ENCODE measurements at regions not wholly inside any gene's neighbourhood (a gene's known extent, or its start where the extent isn't known, plus 50 kb on each side); places are given as distances from the start of the nearest gene placed in this dataset.

DNA sequence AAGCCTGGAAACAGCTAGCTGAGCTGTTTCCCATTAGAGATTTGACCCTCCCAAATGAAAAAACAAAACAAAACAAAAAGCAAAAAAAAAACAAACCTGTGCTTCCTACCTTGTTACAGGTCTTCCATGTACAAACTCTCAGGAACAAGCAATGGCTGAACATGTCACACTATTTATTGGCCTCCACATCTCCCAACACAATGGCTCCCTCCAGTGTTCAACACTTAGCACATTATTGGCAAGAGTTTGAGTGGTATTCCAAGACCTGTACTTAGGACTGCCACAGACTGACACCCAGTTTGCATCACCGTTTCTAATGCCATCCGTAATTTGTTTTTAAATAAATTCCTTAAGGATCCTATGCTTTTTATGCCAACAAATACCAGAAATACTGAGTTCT is 195.0 kb upstream of the OLFM3 start:
- WGBS (ENCODE audit: missing lambda C conversion rate): 0% methylated on average over 2 of the region's 2 CpGs
- no peak overlapping the region for H3K4me3 ChIP-seq
- no peaks in the 10 kb centered on the region for H3K9me3 ChIP-seq
- no peak for ATAC-seq
- CTCF ChIA-PET: no interaction called here
- no peak overlapping the region for H3K27ac ChIP-seq
- POLR2A ChIA-PET: no interaction called here
- peak in 1 of 2 experiments; percentile 36 for DNase-seq (ENCODE audit: low read depth in 1 of 2, low spot score in 1 of 2)
- H3K4me1 ChIP-seq: no peaks in the 10 kb centered on the region
- FAIRE-seq: no peak
- H3K4me2 ChIP-seq: no peak overlapping the region
- TF ChIP-seq HOXA7 (CRISPR knock-in tag; IDR thresholded peaks at IDR 0.05) (no peak), RAD21 (conservative IDR thresholded peaks at IDR 0.05 in 1 of 2, IDR thresholded peaks at IDR 0.05 in 1 of 2) (peak in 1 of 2 experiments; percentile 34; a peak in 3 of 5 replicates)

- CTCF ChIA-PET: no interaction called here
- H3K4me2 ChIP-seq: no peak overlapping the region
- POLR2A ChIA-PET: no interaction called here
- WGBS (ENCODE audit: missing lambda C conversion rate): 0% methylated on average over 1 of the region's 1 CpG
- ATAC-seq (no peak), FAIRE-seq (no peak), DNase-seq (ENCODE audit: low read depth in 1 of 2, low spot score in 1 of 2) (no peak)
- H3K4me1 ChIP-seq: no peaks in the 10 kb centered on the region
- H3K4me3 ChIP-seq: no peak overlapping the region
- TF ChIP-seq CBX8 (IDR thresholded peaks at IDR 0.05) (no peak), BCL3 (IDR thresholded peaks at IDR 0.05) (no peak), FOSL2 (IDR thresholded peaks at IDR 0.05) (no peak), FOSL2 (CRISPR knock-in tag; IDR thresholded peaks at IDR 0.05) (no peak)
- H3K9me3 ChIP-seq: no peaks in the 10 kb centered on the region
- no peak overlapping the region for H3K27ac ChIP-seq
These were observed 193.7 kb upstream of the OLFM3 start for GRCh38 chr1:102190429-102190828.

DNA sequence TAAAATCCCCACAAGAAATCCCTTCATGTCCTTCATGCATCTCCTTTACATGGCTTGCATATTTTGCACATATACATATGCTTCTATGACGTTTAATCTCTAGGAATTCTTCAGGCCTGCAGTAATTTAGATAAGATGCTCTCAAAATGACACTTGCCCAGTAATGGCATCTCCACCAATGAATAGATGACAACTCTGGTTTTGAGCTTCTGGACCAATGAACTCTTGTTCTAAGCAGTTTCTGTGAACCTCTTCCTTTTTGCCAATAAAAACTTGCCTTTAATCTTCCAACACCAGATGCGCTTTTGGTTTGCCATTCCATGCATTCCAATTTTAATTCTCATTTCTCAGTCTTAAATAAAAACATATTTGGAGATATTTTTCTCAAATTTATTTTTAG is 189.8 kb upstream of the OLFM3 start:
- Histone ChIP-seq H3K4me3 (no peak overlapping the region), H3K9me3 (no peaks in the 10 kb centered on the region), H3K4me2 (no peak overlapping the region), H3K4me1 (no peaks in the 10 kb centered on the region), H3K27ac (no peak overlapping the region)
- 9% methylated on average over 2 of the region's 2 CpGs for WGBS (ENCODE audit: missing lambda C conversion rate)
- POLR2A ChIA-PET: no interaction called here
- CTCF ChIA-PET: no interaction called here
- TF ChIP-seq, protein P1, sequence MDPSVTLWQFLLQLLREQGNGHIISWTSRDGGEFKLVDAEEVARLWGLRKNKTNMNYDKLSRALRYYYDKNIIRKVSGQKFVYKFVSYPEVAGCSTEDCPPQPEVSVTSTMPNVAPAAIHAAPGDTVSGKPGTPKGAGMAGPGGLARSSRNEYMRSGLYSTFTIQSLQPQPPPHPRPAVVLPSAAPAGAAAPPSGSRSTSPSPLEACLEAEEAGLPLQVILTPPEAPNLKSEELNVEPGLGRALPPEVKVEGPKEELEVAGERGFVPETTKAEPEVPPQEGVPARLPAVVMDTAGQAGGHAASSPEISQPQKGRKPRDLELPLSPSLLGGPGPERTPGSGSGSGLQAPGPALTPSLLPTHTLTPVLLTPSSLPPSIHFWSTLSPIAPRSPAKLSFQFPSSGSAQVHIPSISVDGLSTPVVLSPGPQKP (IDR thresholded peaks at IDR 0.05; ENCODE audit: low read depth, low read length): no peak
- no peak for TF ChIP-seq FOSL2 (IDR thresholded peaks at IDR 0.05)
- no peak for TF ChIP-seq FOSL2 (CRISPR knock-in tag; IDR thresholded peaks at IDR 0.05)
- TF ChIP-seq, protein P2, sequence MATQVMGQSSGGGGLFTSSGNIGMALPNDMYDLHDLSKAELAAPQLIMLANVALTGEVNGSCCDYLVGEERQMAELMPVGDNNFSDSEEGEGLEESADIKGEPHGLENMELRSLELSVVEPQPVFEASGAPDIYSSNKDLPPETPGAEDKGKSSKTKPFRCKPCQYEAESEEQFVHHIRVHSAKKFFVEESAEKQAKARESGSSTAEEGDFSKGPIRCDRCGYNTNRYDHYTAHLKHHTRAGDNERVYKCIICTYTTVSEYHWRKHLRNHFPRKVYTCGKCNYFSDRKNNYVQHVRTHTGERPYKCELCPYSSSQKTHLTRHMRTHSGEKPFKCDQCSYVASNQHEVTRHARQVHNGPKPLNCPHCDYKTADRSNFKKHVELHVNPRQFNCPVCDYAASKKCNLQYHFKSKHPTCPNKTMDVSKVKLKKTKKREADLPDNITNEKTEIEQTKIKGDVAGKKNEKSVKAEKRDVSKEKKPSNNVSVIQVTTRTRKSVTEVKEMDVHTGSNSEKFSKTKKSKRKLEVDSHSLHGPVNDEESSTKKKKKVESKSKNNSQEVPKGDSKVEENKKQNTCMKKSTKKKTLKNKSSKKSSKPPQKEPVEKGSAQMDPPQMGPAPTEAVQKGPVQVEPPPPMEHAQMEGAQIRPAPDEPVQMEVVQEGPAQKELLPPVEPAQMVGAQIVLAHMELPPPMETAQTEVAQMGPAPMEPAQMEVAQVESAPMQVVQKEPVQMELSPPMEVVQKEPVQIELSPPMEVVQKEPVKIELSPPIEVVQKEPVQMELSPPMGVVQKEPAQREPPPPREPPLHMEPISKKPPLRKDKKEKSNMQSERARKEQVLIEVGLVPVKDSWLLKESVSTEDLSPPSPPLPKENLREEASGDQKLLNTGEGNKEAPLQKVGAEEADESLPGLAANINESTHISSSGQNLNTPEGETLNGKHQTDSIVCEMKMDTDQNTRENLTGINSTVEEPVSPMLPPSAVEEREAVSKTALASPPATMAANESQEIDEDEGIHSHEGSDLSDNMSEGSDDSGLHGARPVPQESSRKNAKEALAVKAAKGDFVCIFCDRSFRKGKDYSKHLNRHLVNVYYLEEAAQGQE (IDR thresholded peaks at IDR 0.05): no peak
- TF ChIP-seq RNF2 (IDR thresholded peaks at IDR 0.05; ENCODE audit: borderline replicate concordance, low read depth): no peak
- no peak for TF ChIP-seq RCOR1 (IDR thresholded peaks at IDR 0.05; ENCODE audit: low read depth, low read length)
- no peak for ATAC-seq
- no peak for DNase-seq (ENCODE audit: low read depth in 1 of 2, low spot score in 1 of 2)
- FAIRE-seq: no peak

DNA sequence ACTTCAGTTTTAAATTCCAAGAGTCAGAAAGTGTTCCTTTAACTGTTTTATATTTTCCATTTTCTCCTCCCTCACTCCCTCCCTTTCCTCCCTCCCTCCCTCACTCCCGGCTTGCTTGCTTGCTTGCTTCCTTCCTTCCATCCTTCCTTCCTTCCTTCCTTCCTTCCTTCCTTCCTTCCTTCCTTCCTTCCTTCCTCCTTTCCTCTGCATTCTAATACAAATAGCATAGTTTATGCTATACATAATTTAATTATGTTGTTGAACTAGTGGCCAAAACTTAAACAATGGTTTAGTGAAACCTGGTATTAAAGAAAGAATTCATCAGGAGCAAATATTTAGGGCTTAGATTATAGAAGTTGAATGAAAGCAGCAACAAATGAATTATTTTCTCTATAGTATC is 188.5 kb upstream of the OLFM3 start:
- no peak overlapping the region for H3K4me2 ChIP-seq
- ChIA-PET CTCF (no interaction called here), POLR2A (no interaction called here)
- no peaks in the 10 kb centered on the region for H3K4me1 ChIP-seq
- WGBS (ENCODE audit: missing lambda C conversion rate): 0% methylated on average over 1 of the region's 1 CpG
- no peak for FAIRE-seq
- no peak for ATAC-seq
- no peak for DNase-seq (ENCODE audit: low read depth in 1 of 2, low spot score in 1 of 2)
- H3K9me3 ChIP-seq: no peaks in the 10 kb centered on the region
- no peak overlapping the region for H3K4me3 ChIP-seq
- H3K27ac ChIP-seq: no peak overlapping the region
- TF ChIP-seq POLR2A (IDR thresholded peaks at IDR 0.05; ENCODE audit: low read length) (no peak), GATA3 (IDR thresholded peaks at IDR 0.05; ENCODE audit: borderline replicate concordance) (no peak), TFCP2L1 (CRISPR knock-in tag; IDR thresholded peaks at IDR 0.05) (no peak), HDAC2 (IDR thresholded peaks at IDR 0.05) (no peak), MAFK (IDR thresholded peaks at IDR 0.05; ENCODE audit: partially characterized antibody) (no peak), NFE2L2 (conservative IDR thresholded peaks at IDR 0.05; ENCODE audit: low read length) (no peak), HES2 (IDR thresholded peaks at IDR 0.05) (no peak), JUN (IDR thresholded peaks at IDR 0.05) (no peak), BCL3 (IDR thresholded peaks at IDR 0.05) (no peak), JUNB (IDR thresholded peaks at IDR 0.05) (no peak), CHD4 (IDR thresholded peaks at IDR 0.05; ENCODE audit: borderline replicate concordance) (no peak), HOXB13 (CRISPR knock-in tag; IDR thresholded peaks at IDR 0.05; ENCODE audit: low read depth) (no peak), BHLHE40 (IDR thresholded peaks at IDR 0.05; ENCODE audit: low read depth, low read length) (no peak), MAX (IDR thresholded peaks at IDR 0.05) (no peak), EP300 (IDR thresholded peaks at IDR 0.05) (no peak), PHF8 (IDR thresholded peaks at IDR 0.05; ENCODE audit: borderline replicate concordance, low read depth) (no peak), FOSB (CRISPR knock-in tag; IDR thresholded peaks at IDR 0.05) (no peak)
